HUDEP-2 (cell line): ENCODE measurements at regions not wholly inside any gene's neighbourhood (a gene's known extent, or its start where the extent isn't known, plus 50 kb on each side); places are given as distances from the start of the nearest gene placed in this dataset.

Experiments
- DNase-seq, 76 experiments: peaks; one replicate each; lab custom pipeline; 2025; ENCODE audit not compliant: unreplicated experiment in 76 of 76; lab: John Stamatoyannopoulos, UW

GRCh38 chr15:36364377-36364776 is 215.0 kb upstream of the CDIN1 start:
- DNase-seq, result no peak

- no peak for DNase-seq
Observed at GRCh38 chr15:36365963-36366362, 213.5 kb upstream of the CDIN1 start.

DNA sequence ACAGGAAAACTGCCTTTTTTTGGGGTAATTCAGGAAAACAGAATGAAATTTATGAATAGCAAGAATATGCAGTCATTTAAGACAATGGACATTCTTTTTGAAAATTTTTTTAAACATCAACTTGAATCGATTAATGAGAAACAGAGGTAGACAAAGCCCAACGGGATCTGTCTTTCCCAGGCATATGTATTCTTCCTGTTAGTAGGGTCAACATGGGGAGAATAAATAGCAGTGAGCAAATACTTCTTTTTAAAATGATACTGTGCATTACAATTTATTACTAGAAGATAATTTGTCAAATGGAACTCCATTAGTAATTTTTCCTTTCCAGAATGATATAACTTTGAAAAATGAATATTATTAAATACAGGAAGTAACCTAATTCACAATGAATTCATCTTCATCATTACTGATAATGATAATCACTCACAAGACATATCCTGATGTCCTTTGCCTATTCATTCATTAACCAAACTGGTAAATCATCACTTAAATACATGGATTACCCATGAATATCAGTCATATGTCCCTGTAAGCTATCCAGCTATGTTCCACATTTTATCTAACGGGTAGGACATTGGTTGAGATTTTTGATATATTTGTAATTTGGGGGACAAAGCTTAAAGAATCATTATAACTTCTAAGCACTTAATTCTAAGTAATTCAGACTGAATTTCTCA is 209.2 kb upstream of the CDIN1 start:
- DNase-seq, result no peak

- DNase-seq, result no peak
Observed at GRCh38 chr15:36370731-36371112, 208.7 kb upstream of the CDIN1 start.

GRCh38 chr15:36371509-36371908 is 207.9 kb upstream of the CDIN1 start:
- no peak for DNase-seq

DNA sequence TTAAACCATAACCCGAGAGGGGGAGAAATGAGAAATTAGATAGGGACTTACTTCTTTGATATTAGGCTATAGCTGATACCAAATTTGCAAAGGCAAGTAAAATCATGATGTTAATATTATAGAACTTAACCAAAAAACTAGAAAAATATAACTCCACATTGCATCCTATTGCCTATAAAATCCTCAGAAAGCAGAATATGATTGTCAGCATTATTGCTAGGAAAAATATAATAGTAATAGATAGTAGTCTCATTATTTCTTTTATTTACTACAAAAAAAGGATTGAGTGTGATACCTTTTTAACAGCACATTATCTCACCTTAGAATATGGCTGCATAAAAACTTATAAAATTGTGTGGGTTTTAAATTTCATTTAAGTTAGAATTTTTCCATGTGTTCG is 206.5 kb upstream of the CDIN1 start:
- no peak for DNase-seq

GRCh38 chr15:36373550-36373949 is 205.9 kb upstream of the CDIN1 start:
- no peak for DNase-seq

DNA sequence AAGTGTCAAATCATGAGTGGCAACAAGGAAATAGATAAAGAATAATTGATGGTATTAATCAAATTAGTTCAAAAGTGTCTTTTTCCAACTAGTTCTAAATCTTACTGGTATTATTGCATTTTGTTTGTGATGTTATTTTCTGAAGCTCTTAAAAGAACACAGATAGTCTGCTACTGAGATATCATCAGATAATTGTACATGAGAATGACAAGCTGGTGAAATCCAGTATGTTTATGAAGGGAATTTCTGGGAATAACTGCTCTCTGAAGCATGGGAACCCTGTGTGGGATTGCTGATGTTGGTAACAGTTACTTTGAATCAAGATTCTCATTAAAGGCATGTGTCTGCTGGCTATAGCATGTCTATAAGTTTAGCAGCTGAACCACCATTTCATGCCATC is 190.3 kb upstream of the CDIN1 start:
- DNase-seq, result no peak

- DNase-seq, result no peak
Observed at GRCh38 chr15:36390491-36390890, 188.9 kb upstream of the CDIN1 start.

DNA sequence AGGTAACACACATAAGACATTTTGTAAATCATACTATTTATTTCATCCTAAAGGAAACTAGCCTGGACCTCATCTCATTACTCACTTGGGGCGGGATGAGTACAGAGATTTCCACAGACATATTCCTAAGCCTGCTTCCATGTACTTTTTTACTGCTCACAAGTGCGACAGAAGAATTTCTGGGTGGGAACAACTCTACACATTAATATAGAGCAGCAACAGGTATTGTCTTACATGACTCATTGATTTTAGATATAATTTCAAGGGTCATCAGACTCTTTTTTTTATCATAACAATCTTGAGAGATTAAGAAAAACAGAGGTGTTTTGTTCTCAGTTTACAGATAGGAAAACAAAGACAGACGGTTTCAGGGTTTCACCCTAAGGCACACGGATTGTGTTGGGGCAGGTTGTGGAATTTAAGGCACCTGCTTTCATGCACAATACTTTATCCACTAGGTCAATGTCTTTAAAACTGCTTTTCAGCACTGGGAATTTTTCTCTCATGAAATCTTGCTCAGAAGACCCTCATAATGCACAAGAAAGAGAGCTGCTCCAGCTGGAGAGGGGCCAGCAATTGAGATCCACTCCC is 186.7 kb upstream of the CDIN1 start:
- no peak for DNase-seq

DNA sequence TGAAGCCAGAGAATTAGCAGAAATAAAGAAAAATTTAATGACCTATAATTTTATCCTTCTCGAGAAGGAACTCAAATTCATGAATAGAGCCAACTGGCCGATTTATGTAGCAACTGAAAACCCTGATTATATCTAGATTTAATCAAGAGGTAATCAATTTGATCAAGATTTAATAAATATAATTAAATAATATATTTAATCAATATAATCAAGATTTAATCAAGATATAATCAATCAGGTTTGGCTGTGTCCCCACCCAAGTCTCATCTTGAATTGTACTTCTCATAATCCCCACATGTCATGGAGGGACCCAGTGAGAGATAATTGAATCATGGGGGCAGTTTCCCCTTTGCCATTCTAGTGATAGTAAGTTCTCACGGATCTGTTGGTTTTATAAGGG is 181.2 kb upstream of the CDIN1 start:
- DNase-seq, result no peak

GRCh38 chr15:36399276-36399675 is 180.2 kb upstream of the CDIN1 start:
- DNase-seq, result no peak

- DNase-seq, result no peak
Observed at GRCh38 chr15:36400936-36401585, 178.4 kb upstream of the CDIN1 start.

- no peak for DNase-seq
Observed at GRCh38 chr15:36401586-36401966, 177.8 kb upstream of the CDIN1 start.

DNA sequence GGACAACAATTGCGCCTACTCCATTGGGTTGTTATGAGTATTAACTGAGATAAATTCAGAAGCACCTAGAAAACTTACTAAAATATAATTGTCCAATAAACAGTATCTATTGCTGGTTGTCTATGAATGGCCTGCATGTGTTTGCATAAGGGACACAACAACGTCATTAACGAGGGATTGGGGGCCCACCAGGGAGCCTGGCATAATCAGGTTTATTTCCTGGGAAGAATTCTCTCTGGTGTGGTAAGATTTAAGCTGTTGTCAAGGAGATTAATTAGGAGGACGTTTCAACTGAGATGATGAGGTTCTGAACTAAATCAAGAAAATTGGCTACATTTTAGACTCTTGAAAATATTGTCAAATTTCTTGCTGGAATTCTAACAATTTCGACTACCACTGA is 176.1 kb upstream of the CDIN1 start:
- no peak for DNase-seq

GRCh38 chr15:36406366-36406765 is 173.1 kb upstream of the CDIN1 start:
- DNase-seq, result no peak

DNA sequence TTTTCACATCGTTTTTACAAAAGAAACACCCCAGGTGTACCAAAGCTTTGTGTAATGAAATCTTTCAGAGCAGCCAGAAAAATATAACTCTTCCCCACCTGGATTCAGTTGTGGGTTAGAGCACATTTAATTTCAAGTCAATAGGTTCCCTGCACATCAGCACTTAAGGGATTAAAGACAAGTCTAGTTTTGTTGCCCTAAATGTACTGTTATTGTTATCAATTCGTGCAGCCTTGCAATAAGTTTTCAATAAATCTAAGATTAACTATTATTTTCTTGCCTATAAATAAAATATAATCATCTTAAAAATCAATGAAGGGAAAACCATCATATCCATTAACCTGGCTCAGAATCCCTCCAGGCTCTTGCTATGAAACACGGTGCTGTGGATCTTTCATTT is 172.5 kb upstream of the CDIN1 start:
- no peak for DNase-seq

- DNase-seq, result peak in 14 of 76 experiments; percentile 9 to 44 (median 24)
Observed at GRCh38 chr15:36407647-36408046, 171.8 kb upstream of the CDIN1 start.

DNA sequence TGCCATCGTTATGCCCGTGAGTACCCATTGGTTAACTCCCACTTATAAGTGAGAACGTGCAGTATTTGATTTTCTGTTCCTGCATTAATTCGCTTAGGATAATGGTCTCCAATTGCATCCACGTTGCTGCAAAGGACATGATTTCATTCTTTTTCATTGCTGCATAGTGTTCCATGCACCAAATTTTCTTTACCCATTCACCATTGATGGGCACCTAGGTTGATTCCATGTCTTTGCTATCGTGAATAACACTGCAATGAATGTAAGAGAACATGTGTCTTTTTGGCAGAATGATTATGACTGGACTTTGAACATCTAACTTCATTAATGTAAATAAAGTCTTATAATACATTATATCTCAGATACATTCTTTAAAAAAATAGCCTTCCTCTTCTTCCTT is 169.6 kb upstream of the CDIN1 start:
- DNase-seq, result no peak

DNA sequence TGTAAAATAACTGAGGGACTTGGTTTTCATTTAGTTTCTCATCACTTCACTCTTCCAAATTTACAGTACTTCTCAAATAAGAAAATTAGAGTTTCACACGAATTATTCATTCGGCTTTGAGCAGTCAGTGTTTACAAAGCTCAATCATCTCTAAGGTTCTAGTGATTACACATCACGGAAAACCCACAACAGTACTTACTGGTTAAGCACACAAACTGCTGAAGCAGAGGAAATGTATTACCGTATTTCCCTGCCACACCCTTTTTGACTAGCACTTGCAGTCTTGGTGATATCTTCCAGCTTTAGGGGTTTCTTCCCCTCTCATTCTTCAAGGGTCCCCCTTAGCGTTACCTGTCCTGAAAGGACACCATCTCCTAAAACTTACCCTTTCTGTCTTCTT is 164.8 kb upstream of the CDIN1 start:
- no peak for DNase-seq

GRCh38 chr15:36415643-36416042 is 163.8 kb upstream of the CDIN1 start:
- no peak for DNase-seq

DNA sequence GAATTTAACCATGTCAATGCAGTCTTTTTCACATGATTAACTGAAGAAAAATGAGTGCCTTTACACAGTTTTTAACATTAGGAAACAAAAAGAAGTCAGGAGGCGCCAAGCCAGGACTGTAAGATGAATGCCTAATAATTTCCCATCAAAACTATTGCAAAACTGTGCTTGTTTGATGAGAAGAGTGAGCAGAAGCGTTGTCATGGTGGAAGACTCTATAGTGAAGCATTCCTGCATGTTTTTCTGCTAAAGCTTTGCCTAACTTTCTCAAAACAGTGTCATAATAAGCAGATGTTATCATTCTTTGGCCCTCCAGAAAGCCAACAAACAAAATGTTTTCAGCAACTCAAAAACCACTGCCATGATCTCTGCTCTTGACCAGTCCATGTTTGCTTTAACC is 156.8 kb upstream of the CDIN1 start:
- DNase-seq, result no peak
